DMS79 treated with DMSO at 0.1 percent for 48 hours (cell line): ENCODE measurements at regions not wholly inside any gene's neighbourhood (a gene's known extent, or its start where the extent isn't known, plus 50 kb on each side); places are given as distances from the start of the nearest gene placed in this dataset.
"Not testable (repeated sequence)": the region's sequence is repeated elsewhere in the genome, so short reads cannot be mapped to it uniquely, and the experiment has no call there.

Experiments used
- DNase-seq: peaks from one replicate; lab custom pipeline; 2025; lab: John Stamatoyannopoulos, UW

DNA sequence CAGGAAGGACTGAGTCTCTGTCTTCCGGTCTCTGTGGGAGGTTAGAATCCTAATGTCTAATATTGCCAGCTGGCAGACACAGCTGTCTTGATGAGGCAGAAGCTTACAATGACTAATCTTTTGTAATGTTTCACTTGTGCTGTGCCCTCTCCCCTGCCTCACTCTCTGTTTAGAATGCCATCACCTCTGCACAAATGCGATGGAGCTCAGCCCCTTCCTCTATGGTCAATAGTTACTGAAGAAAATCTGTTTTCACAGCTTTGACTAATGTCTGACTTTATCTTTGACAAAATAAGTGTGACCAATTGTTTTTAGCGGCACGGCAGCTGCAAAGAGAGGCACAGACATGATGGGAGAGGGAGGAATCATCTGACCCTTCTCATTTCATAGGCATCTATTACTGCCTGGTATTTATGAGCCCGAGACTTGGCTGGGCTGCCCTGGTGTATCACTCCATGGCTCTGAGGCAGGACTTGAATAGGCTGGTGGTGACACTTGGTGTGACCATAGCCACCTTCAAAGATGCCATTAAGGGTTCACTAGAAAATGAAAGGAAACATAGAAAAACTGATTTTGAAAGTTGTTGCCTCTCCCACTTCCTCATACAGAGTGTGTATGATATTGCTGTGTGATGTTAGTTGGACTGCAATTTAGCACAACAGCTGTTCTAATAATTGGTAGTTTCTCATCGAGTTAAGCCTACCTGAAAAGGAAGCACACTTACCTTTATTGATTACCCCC lies 163.2 kb upstream of the NBPF11 start:
- DNase-seq: no peak

DNA sequence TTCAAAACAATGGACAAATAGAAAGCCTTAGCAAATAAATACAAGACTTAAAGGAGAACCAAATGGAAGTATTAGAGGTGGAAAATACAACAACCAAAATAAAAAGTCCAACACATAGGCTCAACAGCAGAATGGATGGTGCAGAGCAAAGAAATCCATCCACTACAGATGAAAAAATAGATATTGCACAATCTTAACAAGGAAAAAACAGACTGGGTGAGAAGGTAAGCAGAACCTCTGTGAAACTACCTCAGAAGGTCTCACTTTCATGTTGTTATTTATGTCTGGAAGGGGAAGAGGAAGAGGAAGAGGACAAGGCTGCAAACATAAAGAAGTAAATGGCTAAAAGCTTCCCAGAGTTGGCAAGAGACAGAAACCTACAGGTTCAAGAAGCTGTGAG lies 158.7 kb upstream of the NBPF11 start:
- no peak for DNase-seq

DNA sequence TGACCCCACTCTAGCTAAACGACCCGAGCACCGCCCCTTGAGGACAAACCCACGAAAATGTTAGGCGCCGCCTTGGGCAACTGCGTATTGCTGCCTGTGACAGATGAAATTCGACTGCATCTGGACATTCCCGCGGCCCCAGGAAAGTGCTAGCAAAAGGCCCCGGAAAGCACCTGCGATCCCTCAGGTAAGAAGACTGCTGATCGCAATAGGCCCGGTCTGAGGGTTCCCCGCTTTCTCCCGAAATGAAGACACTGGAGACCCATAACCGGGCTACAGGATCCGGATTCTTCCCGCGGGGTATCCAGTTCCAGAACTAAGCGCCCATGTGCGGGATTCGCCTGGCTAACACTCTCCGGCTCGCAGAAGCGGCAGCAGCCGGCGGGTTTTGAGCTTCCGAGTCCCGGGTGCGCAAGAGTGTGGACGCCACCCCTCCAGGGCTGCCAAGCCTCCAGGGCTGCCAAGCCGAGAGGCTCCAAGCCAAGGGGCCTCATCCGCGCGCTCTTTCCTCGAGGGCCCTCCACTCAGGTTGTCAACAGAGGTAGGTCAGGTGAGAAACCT lies 157.9 kb upstream of the NBPF11 start:
- DNase-seq: no peak

DNA sequence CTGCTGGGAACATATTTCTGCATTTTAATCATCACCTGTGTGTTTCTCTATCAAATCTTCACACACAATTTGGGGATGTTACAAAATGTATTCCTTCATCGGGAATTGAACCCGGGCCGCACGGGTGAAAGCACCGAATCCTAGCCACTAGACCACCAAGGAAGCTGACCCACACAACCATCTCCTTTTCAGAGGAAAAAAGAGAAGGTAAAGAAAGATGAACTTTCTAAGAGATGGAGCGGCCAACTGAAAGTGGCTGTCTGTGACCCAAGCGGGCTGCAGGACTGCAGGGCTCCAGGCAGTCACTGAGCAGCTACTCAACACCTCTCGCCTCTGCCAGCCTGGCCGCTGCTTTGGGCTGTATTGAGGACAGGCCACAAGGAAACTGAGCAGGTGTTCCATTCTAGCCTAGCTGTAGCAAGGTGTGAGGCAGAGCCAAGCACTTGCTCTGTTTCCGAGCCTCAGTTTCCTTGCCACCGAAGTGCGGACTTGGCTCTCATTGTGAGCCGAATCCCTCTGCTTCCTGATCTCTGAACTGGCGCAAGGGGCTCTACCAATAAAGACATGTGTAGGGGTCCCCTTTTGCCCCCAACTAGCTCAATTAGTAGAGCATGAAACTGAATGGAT lies 156.9 kb upstream of the NBPF11 start:
- DNase-seq: no peak

DNA sequence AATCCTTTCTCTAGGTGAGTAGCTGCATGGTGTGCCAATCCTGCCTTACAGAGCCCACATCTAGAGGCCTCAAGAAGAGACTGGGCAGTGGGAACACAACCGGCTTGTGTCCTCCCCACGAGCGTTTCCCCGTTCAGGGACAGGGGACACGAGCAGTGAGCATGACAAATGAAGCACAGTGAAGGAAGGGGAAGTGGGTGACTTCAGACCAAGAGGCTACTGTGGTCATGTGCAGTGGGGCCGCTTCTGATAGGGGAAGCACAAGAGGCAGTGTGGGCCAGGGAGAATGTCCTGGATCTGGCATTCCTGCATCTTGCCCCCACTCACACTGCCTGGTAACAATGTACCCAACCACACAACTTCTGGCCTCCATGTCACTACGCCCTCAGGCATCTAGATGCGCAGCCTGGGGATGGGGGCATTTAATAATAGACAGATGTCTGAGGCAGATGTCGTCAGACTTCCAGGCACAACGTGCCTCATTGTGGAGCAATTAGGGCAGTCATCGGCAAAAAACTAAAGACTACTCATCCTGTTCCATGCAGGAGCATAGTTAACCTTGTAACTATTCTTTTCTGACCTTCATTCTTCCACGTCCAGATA lies 155.6 kb upstream of the NBPF11 start:
- DNase-seq: no peak

DNA sequence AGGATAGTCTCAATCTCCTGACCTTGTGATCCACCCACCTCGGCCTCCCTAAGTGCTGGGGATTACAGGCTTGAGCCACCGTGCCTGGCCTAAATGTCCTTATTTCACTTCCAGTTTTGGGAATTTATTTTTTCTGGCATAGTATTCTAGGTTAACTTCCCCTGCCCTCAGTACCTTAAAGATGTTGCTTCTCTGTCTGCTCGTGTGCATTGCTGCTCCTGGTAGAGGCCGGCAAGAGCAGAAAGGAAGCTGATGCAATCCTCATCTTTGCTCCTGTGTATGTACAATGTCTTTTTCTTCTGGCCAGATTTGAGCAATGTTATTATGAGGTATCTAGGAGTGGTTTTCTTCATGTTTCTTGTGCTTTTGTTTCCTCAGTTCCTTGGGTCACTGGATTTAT lies 152.9 kb upstream of the NBPF11 start:
- not testable (repeated sequence) for DNase-seq

DNA sequence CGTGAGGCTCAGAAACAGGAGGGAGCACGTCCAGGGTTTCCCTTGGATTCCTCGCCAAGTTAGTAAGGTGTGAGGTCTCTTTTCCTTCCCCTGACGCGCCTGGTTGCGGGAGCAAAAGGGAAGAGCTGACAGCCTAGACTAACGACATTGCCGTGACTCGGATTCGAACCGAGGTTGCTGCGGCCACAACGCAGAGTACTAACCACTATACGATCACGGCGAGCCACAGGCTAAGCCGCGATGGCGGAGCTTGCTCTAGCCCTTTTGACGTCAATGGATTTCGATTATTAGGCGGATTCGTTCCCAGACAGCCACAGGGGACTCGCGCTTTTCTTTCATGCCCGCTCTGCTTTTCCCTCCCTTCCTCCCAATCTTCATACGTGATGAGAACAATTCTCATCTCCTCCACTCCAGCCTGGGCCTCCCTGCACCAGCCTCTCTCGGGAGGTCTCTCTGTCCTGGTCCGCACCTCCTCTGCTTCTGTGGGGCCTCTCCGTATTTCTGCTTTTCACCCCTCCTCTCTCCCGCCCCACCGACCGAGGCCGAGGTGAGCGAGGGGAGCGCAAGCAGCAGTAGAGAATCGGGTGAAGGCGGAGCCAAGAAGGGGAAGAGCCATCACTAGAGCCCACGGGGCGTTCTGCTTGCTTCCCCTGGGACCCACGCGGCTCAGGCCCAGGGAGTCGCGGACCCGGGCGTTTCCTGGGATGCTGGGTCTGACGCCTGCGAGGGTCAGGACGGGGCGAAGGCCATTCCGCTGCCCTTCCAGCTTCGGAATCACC lies 150.7 kb upstream of the NBPF11 start:
- not testable (repeated sequence) for DNase-seq

DNA sequence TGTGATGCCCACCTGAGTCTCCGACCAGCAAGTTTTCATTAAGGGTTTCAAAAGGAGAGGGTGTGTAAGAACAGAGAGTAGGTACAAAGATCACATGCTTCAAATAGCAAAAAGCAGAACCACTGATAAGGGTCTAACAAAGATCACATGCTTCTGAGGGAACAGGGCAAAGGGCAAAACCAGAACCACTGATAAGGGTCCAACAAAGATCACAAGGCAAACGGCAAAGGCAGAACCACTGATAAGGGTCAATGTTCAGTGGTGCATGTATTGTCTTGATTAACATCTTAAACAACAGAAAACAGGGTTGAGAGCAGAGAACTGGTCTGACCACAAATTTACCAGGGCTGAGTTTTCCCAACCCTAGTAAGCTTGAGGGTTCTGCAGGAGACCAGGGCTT lies 145.8 kb upstream of the NBPF11 start:
- not testable (repeated sequence) for DNase-seq

DNA sequence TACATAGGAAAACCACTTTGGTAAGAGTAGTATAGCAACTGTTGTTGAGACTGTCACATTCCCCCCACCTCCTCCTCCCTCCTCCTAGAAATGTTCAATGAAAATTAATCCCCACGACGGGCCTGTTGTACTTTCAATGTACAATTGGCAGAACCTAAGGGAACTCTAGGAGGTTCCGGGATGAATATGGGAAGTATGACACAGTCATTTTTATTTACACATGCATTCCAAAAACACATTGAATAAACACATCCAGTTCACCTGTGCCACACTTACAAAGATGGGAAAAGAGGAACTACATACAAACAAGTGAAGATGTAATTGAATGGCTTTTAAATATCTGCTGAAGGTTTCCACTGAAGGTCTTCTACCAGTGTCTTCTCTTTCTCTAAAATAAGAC lies 144.4 kb upstream of the NBPF11 start:
- no peak for DNase-seq

DNA sequence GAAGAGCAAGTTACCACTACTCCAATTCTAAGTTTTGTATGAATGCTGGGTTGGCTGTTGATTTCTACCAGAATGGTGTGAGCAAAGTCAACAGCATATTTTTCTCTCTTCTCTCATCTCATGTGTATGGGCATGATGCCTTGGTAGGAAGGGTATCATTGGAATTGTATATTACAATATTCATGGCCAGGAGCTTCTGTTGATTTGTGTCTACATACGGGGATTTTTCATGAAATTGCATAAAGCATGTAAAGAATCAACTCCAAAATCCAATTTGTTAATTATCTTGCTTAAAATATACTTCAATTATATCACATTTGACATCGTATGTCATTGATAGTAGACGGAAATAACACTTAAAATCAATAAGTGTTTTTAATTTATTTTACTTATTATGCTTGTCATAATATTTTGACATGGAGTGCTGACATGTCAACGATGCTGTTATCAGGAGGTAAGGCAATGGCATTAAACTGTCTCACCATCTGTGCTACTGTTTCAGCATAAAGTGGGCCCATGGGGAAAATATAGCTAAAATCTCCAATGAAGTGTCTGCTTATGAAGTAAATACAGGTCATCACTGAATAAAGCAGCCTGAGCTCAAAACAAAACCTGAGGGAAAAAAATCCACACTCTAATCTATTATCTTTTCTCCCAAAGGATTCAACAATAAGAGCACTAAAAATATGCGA lies 142.2 kb upstream of the NBPF11 start:
- no peak for DNase-seq

DNA sequence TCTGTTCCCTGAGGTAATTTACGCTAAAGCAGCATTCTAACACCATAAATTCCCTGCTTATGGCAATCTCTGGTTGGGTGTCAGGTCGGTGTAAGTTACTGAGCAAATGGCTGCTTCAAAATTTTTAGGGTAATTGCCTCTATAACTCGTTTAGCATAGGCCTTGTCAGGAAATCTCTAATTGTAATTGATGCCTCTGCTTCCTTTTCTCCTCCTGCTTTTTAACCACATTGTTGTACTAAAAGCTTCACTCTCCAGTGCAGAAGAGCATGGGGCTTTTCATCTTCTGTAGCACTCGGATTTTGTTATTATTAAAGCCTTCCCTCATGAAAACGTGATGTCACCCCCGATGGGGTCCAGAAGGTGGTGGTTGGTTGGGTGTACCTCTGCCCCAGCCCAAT lies 141.6 kb upstream of the NBPF11 start:
- no peak for DNase-seq

DNA sequence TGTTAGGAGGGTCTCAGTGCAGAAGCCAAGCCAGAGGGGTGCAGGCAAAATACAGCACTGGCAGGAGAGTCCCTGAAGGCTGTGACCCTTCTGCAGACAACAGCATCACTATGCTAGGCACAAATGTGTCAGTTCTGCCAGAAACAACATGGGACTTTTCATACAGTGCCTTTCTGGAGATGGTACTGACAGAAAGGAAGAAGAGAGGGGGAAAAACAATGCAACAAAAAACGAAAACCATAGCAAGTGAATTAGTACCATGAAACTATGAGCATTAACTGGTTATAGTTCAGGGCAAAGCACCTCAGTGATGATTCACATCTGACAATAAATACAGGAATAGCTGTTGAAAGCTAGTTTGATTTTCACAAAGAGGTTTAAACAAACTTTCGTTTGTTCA lies 140.8 kb upstream of the NBPF11 start:
- no peak for DNase-seq

DNA sequence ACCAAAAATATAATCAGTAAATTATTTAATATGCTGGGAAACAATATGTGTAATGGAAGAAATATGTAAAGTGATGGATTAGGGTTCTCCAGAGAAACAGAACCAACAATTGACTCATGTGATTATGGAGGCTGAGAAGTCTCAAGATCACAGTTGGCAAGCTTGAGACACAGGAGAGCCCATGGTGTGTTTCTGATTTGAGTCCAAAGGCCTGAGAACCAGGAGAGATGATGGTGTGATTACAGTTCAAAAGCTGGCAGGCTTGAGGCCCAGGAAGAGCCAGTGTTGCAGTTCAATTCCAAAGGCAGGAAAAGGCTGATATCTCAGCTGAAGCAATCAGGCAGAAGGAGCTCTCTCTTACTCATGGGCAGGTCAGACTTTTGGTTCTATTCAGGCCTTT lies 138.8 kb upstream of the NBPF11 start:
- DNase-seq: no peak

DNA sequence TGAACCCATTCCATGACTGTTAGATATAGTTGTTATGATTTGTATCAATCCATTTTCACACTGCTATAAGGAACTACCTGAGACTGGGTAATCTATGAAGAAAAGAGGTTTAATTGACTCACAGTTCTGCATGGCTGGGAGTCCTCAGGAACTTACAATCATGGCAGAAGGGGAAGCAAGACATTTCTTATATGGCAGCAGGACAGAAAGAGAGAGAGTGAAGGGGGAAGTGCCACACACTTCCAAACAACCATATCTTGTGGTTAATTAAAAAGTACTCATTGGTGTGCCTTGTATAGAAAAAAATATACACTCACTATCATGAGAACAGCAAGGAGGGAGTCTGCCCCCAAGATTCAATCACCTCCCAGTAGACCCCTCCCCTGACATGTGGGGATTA lies 137.6 kb upstream of the NBPF11 start:
- DNase-seq: no peak

DNA sequence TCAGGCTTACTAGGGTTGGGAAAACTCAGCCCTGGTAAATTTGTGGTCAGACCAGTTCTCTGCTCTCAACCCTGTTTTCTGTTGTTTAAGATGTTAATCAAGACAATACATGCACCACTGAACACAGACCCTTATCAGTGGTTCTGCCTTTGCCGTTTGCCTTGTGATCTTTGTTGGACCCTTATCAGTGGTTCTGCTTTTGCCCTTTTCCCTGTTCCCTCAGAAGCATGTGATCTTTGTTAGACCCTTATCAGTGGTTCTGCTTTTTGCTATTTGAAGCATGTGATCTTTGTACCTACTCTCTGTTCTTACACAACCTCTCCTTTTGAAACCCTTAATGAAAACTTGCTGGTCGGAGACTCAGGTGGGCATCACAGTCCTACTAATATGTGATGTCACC lies 133.9 kb upstream of the NBPF11 start:
- not testable (repeated sequence) for DNase-seq

DNA sequence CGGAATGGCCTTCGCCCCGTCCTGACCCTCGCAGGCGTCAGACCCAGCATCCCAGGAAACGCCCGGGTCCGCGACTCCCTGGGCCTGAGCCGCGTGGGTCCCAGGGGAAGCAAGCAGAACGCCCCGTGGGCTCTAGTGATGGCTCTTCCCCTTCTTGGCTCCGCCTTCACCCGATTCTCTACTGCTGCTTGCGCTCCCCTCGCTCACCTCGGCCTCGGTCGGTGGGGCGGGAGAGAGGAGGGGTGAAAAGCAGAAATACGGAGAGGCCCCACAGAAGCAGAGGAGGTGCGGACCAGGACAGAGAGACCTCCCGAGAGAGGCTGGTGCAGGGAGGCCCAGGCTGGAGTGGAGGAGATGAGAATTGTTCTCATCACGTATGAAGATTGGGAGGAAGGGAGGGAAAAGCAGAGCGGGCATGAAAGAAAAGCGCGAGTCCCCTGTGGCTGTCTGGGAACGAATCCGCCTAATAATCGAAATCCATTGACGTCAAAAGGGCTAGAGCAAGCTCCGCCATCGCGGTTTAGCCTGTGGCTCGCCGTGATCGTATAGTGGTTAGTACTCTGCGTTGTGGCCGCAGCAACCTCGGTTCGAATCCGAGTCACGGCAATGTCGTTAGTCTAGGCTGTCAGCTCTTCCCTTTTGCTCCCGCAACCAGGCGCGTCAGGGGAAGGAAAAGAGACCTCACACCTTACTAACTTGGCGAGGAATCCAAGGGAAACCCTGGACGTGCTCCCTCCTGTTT lies 128.9 kb upstream of the NBPF11 start:
- DNase-seq: not testable (repeated sequence)

DNA sequence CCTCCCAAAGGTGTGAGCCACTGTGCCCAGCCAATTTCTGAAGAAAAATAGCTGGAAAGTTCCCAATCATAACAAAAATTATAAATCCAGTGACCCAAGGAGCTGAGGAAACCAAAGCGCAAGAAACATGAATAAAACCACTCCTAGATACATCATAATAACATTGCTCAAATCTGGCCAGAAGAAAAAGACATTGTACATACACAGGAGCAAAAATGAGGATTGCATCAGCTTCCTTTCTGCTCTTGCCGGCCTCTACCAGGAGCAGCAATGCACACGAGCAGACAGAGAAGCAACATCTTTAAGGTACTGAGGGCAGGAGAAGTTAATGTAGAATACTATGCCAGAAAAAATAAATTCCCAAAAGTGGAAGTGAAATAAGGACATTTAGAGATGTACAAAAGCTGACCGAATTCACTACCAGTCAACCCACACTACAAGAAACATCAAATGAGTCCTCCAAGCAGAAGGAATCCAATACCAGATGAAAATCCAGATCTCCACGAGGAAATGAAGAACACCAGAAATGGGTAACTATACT lies 127.0 kb upstream of the NBPF11 start:
- DNase-seq: not testable (repeated sequence)

DNA sequence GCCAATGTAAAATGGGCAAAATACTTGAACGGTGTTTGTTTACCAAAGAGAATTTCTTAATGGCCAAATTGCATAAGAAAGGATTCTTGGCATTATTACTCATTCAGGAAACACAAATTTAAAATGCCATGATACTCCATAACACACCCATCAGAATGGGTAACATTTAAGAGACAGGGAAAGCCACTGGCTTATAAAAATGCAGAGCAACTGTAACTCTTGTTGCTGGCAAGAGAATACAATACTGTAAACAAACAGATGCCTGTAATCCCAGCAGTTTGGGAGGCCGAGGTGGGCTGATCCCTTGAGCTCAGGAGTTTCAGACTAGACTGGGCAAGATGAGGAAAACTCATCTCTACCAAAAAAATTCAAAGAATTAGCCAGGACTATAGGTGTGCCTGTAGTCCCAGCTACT lies 125.8 kb upstream of the NBPF11 start:
- DNase-seq: not testable (repeated sequence)

DNA sequence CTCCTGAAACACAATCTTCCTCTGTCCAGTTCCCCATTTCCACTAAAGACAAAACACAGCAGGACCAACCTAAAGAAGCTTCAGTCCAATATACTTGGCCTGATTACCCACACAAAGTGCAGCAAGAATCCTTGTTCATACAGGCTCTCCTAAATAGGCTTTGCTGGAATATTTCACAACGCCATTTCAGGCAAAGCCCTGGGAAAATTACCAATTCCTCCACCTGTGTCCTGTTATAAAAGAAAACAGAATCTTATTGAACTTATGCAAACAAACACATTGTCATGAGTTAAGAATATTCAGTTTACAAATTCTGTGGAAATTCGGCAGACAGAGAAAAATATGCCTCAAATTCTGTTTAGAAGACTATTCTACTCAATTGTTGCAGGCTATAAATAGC lies 115.0 kb upstream of the NBPF11 start:
- not testable (repeated sequence) for DNase-seq

DNA sequence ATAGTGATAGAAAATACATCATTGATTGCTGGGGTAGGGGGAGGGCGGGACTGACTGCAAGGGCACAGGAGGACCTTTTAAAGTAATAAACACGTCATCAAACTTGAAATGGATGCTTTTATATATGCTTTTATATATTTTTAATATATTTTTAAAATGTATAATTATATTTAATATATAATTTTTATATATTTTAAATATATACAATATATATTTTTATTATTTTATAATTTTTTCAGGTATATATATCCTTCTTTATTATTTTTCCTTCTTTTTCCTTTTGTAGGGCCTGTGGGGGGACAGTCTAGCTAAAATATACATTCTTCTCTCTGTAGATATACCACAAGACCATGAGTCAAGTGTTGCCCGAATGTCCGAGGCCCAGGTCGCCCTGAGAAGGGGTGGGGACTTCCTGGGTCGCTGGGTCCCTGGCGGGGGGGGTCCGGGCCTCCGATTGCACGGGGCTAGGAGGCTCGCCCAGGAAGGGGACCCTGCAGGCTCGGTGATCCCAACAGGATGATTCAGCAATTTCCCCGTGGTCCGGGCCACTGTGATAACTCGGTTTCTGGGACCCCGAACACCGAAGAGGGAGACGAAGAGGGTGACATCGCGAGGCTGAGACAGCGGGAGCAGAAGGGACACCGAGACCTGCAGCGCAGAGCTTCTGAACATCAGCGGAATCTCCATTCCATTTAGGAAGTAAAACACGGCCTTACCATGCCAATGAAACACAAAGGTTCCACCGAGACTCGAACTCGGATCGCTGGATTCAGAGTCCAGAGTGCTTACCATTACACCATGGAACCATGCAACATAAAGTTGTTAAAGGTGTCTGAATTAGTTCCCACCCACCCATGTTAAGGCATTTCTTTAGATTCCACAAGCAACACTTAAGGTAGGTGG lies 112.5 kb upstream of the NBPF11 start:
- DNase-seq: no peak
